Uterus (tissue), 2 donors: ENCODE measurements at regions not wholly inside any gene's neighbourhood (a gene's known extent, or its start where the extent isn't known, plus 50 kb on each side); places are given as distances from the start of the nearest gene placed in this dataset.

Experiments used
- POLR2A ChIP-seq, 2 donors: fragments of 450-650 bp; IDR thresholded peaks; one replicate each; pipeline ENCODE4 v1.6.1; 2016; ENCODE audit warnings: antibody characterized with exemption in 2 of 2, mild to moderate bottlenecking in 1 of 2, moderate library complexity in 1 of 2
- TF ChIP-seq, protein P1 (sequence below), 4 experiments: fragments of 200-600 bp in 2 of 4; fragments of 450-650 bp in 2 of 4; sonication (generic) in 2 of 4; IDR thresholded peaks; one replicate each; pipeline ENCODE4 v1.5.1; 2016 to 2019; ENCODE audit warnings: antibody characterized with exemption in 4 of 4, mild to moderate bottlenecking in 2 of 4, moderate library complexity in 1 of 4

DNA sequence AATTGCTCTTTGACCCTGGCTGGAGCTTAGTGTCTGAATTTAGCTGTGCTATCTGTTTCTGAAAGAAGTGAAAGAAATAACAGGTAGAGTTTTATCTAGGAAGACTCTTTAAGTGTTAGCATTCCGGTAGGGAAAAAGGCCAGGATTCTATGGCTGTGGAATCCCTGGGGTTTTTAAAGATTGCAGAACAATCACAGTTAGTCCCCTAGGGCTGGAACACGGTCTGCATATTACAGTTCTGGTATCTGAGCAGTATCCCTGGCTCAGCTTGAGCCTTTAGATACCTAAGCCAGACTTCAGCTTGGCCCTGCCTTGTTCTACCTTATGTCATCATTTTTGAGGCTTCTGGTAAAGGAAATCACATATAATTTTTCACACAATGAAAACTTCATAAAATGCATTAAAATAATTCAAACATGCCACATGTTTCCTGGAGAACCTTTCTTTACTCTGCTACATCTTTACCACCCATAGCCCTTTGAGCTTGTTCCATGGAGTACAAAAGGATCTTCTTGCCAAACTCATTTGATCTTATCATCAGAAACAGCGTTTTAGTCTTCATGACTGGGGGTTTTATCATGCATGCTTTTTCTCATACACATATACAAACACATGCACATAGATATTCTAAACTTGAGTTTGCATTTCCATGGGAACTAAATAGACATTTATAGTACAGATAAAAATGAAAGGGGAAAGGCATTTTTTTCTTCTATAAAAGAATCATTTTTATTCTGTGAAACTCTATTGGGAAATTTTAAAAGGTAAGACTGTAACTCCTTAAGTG is 410.8 kb downstream of the CETN3 start:
- TF ChIP-seq, protein P1, sequence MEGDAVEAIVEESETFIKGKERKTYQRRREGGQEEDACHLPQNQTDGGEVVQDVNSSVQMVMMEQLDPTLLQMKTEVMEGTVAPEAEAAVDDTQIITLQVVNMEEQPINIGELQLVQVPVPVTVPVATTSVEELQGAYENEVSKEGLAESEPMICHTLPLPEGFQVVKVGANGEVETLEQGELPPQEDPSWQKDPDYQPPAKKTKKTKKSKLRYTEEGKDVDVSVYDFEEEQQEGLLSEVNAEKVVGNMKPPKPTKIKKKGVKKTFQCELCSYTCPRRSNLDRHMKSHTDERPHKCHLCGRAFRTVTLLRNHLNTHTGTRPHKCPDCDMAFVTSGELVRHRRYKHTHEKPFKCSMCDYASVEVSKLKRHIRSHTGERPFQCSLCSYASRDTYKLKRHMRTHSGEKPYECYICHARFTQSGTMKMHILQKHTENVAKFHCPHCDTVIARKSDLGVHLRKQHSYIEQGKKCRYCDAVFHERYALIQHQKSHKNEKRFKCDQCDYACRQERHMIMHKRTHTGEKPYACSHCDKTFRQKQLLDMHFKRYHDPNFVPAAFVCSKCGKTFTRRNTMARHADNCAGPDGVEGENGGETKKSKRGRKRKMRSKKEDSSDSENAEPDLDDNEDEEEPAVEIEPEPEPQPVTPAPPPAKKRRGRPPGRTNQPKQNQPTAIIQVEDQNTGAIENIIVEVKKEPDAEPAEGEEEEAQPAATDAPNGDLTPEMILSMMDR (IDR thresholded peaks at IDR 0.05), result no peak
- no peak for TF ChIP-seq POLR2A (IDR thresholded peaks at IDR 0.05)
